NB4 (cell line): ENCODE measurements at regions not wholly inside any gene's neighbourhood (a gene's known extent, or its start where the extent isn't known, plus 50 kb on each side); places are given as distances from the start of the nearest gene placed in this dataset.

Experiments
- POLR2A ChIP-seq: IDR thresholded peaks from 2 replicates; pipeline ENCODE4 v1.6.1; 2011; ENCODE audit warnings: mild to moderate bottlenecking; ENCODE audit not compliant: insufficient read length; ENCODE audit errors: extremely low read depth
- TF ChIP-seq, protein P1 (sequence below): IDR thresholded peaks from one replicate; pipeline ENCODE4 v1.5.1; 2012; ENCODE audit warnings: low read depth, low read length

DNA sequence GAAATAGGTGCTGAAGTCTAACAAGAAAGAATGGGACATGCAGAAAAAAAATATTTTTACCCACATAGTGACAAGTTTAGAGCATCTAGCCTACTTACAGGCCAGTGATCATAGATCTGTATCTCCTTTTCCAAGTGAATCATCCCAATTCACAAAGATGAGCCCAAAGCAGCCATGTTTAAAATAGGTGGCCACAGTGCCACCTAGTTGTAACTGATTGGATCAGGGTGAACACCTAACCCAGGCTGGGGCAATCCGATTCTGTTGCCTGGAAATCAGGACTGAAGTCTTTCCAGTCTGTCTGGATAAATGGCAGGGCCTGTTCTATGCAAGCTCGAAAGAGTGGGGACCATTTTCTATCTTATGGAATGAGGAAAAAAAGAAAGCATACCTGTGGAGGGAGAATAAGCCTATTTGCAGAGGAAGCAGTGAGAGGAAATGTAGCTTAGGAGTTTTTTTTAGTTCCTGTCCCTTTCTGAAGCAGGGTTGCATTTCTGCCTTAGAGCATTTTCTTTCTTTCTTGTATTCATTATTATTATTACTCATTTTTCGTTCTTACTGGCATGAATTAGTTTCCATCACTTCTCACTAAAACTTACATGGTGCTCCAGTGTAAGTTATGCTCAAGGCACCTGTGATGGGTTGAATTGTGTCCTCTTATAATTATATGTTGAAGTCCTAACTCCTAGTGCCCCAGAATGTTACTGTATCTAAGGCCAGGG, 113.2 kb upstream of the RAG2 start:
- TF ChIP-seq, protein P1, sequence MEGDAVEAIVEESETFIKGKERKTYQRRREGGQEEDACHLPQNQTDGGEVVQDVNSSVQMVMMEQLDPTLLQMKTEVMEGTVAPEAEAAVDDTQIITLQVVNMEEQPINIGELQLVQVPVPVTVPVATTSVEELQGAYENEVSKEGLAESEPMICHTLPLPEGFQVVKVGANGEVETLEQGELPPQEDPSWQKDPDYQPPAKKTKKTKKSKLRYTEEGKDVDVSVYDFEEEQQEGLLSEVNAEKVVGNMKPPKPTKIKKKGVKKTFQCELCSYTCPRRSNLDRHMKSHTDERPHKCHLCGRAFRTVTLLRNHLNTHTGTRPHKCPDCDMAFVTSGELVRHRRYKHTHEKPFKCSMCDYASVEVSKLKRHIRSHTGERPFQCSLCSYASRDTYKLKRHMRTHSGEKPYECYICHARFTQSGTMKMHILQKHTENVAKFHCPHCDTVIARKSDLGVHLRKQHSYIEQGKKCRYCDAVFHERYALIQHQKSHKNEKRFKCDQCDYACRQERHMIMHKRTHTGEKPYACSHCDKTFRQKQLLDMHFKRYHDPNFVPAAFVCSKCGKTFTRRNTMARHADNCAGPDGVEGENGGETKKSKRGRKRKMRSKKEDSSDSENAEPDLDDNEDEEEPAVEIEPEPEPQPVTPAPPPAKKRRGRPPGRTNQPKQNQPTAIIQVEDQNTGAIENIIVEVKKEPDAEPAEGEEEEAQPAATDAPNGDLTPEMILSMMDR = peak; percentile 36
- no peak for TF ChIP-seq POLR2A
